ENCODE measurements at regions not wholly inside any gene's neighbourhood (a gene's known extent, or its start where the extent isn't known, plus 50 kb on each side); places are given as distances from the start of the nearest gene placed in this dataset.
"Not testable (repeated sequence)": the region's sequence is repeated elsewhere in the genome, so short reads cannot be mapped to it uniquely, and the experiment has no call there.

DNA sequence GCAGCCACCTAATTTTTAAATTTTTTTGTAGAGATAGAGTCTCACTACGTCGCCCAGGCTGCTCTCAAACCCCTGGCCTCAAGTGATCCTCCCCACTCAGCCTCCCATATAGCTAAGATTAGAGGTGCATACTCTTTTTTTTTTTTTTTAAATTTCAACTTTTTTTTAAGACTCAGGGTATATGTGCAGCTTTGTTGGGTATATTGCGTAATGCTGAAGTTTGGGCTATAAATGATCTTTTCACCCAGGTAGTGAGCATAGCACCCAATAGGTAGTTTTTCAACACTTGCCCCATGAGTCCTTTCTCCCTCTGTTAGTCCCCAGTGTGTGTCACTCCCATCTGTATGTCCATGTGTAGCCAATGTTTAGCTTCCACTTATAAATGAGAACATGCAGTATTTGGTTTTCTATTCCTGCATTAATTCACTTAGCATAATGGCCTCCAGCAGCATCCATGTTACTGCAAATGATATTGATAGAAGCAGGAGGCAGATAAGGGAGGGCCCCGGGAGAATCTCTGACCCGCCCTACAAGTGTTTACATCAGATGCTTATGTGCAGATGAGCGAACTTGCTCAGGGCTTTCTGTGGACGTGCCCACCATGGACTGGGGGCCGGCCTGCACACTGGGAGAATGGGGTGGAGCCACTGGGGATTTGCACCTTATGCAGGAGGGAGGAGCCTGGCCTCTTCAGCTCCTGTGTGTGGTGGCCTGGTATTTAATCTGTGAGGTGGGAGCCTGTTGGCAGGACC lies 110.3 kb upstream of the ZKSCAN2 start:
- H3K36me3 ChIP-seq = no peaks in the 10 kb centered on the region
- H3K4me1 ChIP-seq = no peaks in the 10 kb centered on the region
- DNase-seq (ENCODE audit: low spot score in 2 of 2) = no peak
- no peaks in the 10 kb centered on the region for H3K9me3 ChIP-seq
- TF ChIP-seq POLR2A (IDR thresholded peaks at IDR 0.05) = no peak
- no peak for TF ChIP-seq CTCF (IDR thresholded peaks at IDR 0.05)
- H3K27me3 ChIP-seq = no peaks in the 10 kb centered on the region
- intact Hi-C loops (cut with DNase I; ENCODE audit: low total_unique reads) = loop anchor here (5.0 kb wide), 1 partner anchor 474 kb away; no protein-coding TSS in a partner anchor
- no peak overlapping the region for H3K4me3 ChIP-seq
- no peak overlapping the region for H3K27ac ChIP-seq

DNA sequence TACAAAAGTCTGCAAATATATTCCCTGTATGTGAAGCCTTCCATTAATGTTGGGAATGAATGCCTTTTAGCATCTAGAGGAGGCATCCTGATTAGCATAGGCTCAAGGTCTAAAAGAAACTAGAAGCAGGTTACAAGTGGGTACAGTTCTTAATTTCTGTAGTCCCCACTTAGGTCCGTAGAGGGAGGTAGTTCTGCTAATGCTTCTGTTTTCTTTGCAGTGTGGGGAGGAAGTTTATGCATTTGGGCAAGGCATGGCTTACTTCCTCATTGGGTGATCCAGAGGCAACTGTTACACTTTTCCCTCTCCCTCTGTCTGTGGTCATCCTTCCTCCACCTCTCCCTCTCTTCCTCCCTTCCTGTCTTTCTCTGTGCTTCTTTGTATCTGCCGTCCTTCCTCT lies 108.4 kb upstream of the ZKSCAN2 start:
- no peak overlapping the region for H3K27ac ChIP-seq
- no peaks in the 10 kb centered on the region for H3K4me1 ChIP-seq
- H3K9me3 ChIP-seq = no peaks in the 10 kb centered on the region
- intact Hi-C loops (cut with DNase I; ENCODE audit: low total_unique reads) = loop anchor here (5.0 kb wide), 1 partner anchor 476 kb away; no protein-coding TSS in a partner anchor
- TF ChIP-seq POLR2A (IDR thresholded peaks at IDR 0.05) (no peak), CTCF (IDR thresholded peaks at IDR 0.05) (no peak), POLR2AphosphoS5 (IDR thresholded peaks at IDR 0.05) (no peak)
- no peaks in the 10 kb centered on the region for H3K27me3 ChIP-seq
- H3K4me3 ChIP-seq = no peak overlapping the region
- H3K36me3 ChIP-seq = no peaks in the 10 kb centered on the region
- no peak for DNase-seq (ENCODE audit: low spot score in 2 of 2)

GRCh38 chr16:25359516-25359915 lies 101.9 kb upstream of the ZKSCAN2 start:
- H3K4me3 ChIP-seq; H3K36me3 ChIP-seq; H3K4me1 ChIP-seq; intact Hi-C loops (cut with DNase I; ENCODE audit: low total_unique reads); H3K27ac ChIP-seq; DNase-seq (ENCODE audit: low spot score in 2 of 2); H3K27me3 ChIP-seq; H3K9me3 ChIP-seq: not testable (repeated sequence)

- TF ChIP-seq POLR2A (IDR thresholded peaks at IDR 0.05) (no peak), POLR2AphosphoS5 (IDR thresholded peaks at IDR 0.05) (no peak), CTCF (IDR thresholded peaks at IDR 0.05) (no peak)
- intact Hi-C loops (cut with DNase I; ENCODE audit: low total_unique reads) = no loop called here
- Histone ChIP-seq H3K27ac (no peak overlapping the region), H3K27me3 (no peaks in the 10 kb centered on the region), H3K36me3 (no peaks in the 10 kb centered on the region), H3K4me3 (no peak overlapping the region), H3K4me1 (no peaks in the 10 kb centered on the region), H3K9me3 (no peaks in the 10 kb centered on the region)
- no peak for DNase-seq (ENCODE audit: low spot score in 2 of 2)
These were observed 86.4 kb upstream of the ZKSCAN2 start for GRCh38 chr16:25344006-25344405.

- DNase-seq (ENCODE audit: low spot score in 2 of 2) = no peak
- Histone ChIP-seq H3K4me1 (no peaks in the 10 kb centered on the region), H3K4me3 (no peak overlapping the region), H3K9me3 (no peaks in the 10 kb centered on the region), H3K27ac (no peak overlapping the region), H3K27me3 (no peaks in the 10 kb centered on the region), H3K36me3 (no peaks in the 10 kb centered on the region)
- TF ChIP-seq CTCF (IDR thresholded peaks at IDR 0.05) (no peak), POLR2AphosphoS5 (IDR thresholded peaks at IDR 0.05) (no peak), POLR2A (IDR thresholded peaks at IDR 0.05) (no peak)
- intact Hi-C loops (cut with DNase I; ENCODE audit: low total_unique reads) = no loop called here
These were observed 83.3 kb upstream of the ZKSCAN2 start for GRCh38 chr16:25340973-25341372.
